ENCODE measurements at regions not wholly inside any gene's neighbourhood (a gene's known extent, or its start where the extent isn't known, plus 50 kb on each side); places are given as distances from the start of the nearest gene placed in this dataset.
"Not testable (repeated sequence)": the region's sequence is repeated elsewhere in the genome, so short reads cannot be mapped to it uniquely, and the experiment has no call there.

DNA sequence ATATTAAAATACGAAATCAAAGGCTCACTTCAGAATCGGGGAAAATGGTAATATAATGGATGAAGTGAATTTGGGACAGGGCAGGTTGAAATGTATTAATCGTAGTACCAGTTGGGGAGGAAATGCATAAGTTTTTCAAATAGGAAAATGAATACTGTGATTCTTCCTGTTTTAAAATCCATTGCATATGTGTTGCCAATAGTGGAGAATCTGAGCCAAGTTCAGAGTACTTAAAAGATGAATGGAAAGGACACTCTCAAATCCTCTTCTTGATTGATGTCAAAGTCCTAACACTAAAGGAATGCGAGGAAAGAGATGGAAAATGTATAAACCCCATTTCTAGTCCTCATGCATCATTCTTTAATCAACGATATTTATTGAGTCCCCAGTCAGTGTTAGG, 160.9 kb upstream of the CCNG1 start:
- no peak for DNase-seq (ENCODE audit: low spot score)
- no peak overlapping the region for H3K4me3 ChIP-seq
- TF ChIP-seq, protein P1, sequence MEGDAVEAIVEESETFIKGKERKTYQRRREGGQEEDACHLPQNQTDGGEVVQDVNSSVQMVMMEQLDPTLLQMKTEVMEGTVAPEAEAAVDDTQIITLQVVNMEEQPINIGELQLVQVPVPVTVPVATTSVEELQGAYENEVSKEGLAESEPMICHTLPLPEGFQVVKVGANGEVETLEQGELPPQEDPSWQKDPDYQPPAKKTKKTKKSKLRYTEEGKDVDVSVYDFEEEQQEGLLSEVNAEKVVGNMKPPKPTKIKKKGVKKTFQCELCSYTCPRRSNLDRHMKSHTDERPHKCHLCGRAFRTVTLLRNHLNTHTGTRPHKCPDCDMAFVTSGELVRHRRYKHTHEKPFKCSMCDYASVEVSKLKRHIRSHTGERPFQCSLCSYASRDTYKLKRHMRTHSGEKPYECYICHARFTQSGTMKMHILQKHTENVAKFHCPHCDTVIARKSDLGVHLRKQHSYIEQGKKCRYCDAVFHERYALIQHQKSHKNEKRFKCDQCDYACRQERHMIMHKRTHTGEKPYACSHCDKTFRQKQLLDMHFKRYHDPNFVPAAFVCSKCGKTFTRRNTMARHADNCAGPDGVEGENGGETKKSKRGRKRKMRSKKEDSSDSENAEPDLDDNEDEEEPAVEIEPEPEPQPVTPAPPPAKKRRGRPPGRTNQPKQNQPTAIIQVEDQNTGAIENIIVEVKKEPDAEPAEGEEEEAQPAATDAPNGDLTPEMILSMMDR (IDR thresholded peaks at IDR 0.05): no peak
- H3K27ac ChIP-seq: no peak overlapping the region

DNA sequence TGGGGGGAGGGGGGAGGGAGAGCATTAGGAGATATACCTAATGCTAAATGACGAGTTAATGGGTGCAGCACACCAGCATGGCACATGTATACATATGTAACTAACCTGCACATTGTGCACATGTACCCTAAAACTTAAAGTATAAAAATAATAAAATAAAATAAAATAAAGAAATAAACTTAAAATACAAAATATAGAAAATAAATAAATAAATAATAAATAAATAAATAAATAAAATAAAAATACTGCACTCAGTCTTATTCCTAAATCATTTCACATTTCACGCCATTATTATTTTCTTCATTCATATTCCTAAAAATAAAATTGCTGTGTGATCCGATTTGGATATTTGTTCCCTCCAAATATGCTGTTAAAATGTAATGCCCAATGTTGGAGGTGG, 156.5 kb upstream of the CCNG1 start:
- not testable (repeated sequence) for DNase-seq (ENCODE audit: low spot score); H3K4me3 ChIP-seq; H3K27ac ChIP-seq

DNA sequence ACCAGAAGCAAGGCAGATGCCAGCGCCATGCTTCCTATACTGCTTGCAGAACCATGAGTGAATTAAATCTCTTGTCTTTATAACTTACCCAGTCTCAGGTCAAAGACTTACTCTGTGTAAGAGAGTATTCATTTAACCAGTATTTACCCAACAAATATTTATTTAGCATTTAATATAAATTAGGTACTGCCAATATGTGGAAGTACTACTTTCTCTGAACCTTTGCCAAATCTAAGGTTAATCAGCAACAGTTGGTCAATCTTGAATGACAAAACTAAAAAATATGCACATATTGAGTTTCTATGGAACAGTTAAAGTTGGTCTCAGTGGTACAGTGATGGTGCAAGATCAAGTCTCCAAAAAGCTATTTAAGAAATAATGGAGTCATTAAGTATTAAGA, 155.9 kb upstream of the CCNG1 start:
- H3K4me3 ChIP-seq: no peak overlapping the region
- no peak overlapping the region for H3K27ac ChIP-seq
- TF ChIP-seq, protein P1 (IDR thresholded peaks at IDR 0.05): no peak
- DNase-seq (ENCODE audit: low spot score): no peak

DNA sequence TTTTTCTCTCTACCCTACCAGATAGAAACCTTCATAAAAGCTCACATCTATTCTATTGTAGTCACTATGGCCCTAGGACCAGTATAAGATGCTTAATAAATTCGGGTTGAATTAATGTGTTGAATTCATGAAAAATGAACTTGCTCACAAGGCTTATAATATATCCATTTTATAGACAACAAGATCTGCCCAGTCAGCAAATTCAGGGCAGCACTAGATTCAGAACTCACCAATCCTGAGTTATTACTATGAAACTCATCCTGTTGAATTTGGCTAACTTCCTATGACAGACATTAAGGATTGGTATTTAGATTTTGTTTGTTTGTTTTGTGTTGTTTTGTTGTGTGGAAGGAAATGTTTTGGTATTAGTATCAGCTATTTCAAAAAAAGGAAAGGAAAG, 143.6 kb upstream of the CCNG1 start:
- Histone ChIP-seq H3K27ac (no peak overlapping the region), H3K4me3 (no peak overlapping the region)
- TF ChIP-seq, protein P1 (IDR thresholded peaks at IDR 0.05): no peak
- DNase-seq (ENCODE audit: low spot score): no peak

DNA sequence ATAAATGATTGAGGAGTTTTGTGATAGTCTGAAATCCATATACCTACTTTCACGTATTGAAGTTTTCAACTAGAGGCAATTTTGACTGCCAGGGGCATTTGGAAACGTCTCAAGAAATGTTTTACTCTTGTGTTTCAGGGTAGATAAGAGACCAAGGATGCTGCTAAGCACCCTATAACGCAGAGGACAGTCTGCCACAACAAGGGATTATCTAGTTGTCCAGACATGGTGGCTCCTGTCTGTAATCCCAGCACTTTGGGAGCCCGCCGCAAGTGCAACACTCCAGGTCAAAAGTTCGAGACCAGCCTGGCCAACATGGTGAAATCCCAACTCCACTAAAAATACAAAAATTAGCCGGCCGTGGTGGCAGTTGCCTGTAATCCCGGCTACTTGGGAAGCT, 133.7 kb upstream of the CCNG1 start:
- no peak for DNase-seq (ENCODE audit: low spot score)
- Histone ChIP-seq H3K4me3 (no peak overlapping the region), H3K27ac (no peak overlapping the region)
- TF ChIP-seq, protein P1 (IDR thresholded peaks at IDR 0.05): no peak

DNA sequence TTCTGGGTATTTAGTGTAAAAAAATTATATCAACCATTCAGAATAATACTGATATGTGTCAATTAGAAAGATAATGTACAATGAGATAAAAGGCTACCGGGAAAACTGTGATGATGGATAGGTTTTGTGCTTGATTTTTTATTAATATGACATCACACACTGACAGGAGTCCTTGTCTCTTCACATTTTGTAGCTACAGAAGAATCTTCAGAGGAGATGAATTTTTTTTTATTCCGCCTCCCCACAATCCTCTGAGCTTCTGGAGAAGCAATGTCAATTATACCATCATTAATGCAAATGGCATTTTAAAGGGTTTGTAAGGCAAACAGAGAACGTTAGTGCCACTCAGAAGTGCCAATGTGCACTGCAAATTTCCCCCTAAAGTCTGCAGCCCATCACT, 131.7 kb upstream of the CCNG1 start:
- H3K27ac ChIP-seq: no peak overlapping the region
- no peak overlapping the region for H3K4me3 ChIP-seq
- TF ChIP-seq, protein P1 (IDR thresholded peaks at IDR 0.05): no peak
- no peak for DNase-seq (ENCODE audit: low spot score)

DNA sequence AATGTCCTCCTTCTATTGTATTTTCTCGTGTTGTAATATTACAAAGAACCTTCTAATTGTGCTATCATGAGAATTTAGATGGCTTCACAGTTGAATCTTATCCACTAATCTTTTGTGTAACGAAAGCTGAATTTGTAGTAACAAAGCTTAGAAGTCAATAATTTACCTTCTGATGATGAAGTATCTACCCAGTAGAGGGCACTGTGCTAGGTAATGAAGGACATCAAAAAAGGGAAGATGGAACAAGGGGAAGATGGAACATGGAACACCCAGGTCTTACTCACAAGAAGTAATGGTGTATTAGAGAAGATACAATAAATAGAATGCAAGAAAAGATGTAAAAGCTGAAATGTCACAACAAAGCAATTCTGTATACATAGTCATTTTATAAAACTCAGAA, 131.0 kb upstream of the CCNG1 start:
- no peak for DNase-seq (ENCODE audit: low spot score)
- Histone ChIP-seq H3K4me3 (no peak overlapping the region), H3K27ac (no peak overlapping the region)
- TF ChIP-seq, protein P1 (IDR thresholded peaks at IDR 0.05): no peak

DNA sequence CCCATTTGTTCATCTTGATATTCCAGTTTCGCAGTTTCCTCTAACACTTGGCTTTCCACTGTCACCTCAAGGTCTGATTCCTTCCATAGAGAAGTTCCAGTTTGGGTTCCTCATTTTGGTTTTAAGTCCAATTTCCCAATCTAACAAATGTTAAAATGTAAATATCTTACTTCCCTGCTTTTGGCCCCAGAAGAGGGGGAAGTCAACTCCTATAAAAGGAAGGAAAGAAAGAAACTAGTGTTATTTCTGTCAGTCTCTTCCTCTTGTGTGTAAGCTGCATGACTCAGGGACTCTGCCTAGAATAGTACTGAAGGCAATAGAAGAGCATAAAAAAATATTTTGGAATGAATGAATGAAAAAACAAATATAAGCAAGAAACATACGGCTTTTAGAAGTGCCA, 127.5 kb upstream of the CCNG1 start:
- H3K27ac ChIP-seq: no peak overlapping the region
- DNase-seq (ENCODE audit: low spot score): no peak
- TF ChIP-seq, protein P1 (IDR thresholded peaks at IDR 0.05): no peak
- no peak overlapping the region for H3K4me3 ChIP-seq
